HG03280 (cell line): ENCODE measurements at regions not wholly inside any gene's neighbourhood (a gene's known extent, or its start where the extent isn't known, plus 50 kb on each side); places are given as distances from the start of the nearest gene placed in this dataset.
"Not testable (repeated sequence)": the region's sequence is repeated elsewhere in the genome, so short reads cannot be mapped to it uniquely, and the experiment has no call there.

Experiments used
- ATAC-seq: cut with Tn5 transposase; IDR thresholded peaks from one replicate; pipeline ENCODE4 v1.9.1; 2021; ENCODE audit warnings: mild to moderate bottlenecking, moderate library complexity; ENCODE audit not compliant: unreplicated experiment

DNA sequence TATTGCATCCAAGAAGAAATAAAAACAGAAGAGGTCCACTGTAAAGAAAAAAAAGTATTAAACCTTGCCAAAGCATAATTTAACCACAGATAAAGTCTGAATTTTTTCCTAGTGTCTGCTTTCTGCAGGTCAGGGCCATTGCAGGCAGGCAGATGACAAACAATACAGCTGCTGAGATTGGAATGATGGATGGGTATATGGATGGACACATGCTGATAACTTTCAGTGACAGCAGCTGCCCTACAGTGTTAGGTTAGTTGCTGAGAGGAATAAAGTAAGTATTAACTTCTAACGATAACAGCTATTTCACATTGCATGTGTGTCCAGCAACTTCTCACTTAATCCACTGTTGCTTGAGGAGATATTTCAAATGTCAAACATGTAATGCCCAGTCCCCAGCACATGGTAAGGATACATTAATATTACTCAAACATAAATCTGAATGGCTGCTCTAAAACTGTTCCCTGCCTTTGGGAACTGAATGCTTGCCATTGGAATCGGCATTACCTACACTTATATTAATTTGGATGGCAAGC, 515.3 kb downstream of the RMST start:
- no peak for ATAC-seq

DNA sequence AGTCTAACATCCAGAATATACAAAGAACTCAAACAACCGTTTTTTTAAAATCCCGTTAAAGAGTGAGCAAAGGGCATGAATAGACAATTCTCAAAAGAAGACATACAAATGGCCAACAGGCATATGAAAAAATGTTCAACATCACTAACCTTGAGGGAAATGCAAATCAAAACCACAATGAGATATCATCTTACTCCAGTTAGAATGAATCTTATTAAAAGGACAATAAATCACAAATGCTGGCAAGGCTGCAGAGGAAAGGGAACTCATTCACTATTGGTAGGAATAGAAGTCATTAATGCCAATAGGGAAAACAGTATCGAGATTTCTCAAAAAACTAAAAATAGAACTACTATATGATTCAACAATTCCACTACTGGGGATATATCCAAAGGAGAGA, 520.1 kb downstream of the RMST start:
- no peak for ATAC-seq

DNA sequence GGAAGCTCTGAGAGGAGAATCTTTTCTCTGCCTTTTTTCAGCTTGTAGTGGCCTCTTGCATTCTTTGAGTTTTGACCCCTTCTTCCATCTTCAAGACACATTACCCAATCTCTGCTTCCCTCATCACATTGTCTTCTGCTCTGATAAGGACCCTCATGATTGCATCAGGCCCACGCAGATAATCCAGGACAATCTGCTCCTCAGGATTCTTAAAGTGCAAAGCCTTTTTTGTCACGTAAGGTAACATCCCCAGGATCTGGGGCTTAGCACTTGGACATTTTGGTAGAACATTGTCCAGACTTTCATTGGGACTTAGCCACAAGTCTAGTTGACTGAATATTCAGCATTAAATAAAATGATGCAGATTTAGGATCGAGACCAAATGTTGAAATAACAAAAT, 521.2 kb downstream of the RMST start:
- no peak for ATAC-seq

DNA sequence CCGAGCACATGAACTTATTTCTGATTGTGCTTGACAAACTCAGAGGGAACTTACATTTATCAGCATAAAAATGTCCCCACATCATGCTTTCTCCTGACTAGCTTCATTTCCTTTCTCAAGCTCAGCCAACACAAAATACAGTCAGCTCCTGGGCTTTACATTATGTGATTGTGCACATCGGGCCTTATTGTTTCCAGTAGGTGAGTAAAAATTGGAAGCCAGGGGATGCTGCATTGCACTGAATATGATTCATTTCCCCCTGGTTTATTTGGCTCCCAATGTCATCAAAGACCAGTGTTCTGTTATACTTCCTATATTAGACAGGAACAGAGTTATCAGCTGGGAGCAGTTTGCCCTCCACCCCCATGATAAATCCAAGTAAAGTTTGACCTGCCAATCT, 521.8 kb downstream of the RMST start:
- no peak for ATAC-seq

DNA sequence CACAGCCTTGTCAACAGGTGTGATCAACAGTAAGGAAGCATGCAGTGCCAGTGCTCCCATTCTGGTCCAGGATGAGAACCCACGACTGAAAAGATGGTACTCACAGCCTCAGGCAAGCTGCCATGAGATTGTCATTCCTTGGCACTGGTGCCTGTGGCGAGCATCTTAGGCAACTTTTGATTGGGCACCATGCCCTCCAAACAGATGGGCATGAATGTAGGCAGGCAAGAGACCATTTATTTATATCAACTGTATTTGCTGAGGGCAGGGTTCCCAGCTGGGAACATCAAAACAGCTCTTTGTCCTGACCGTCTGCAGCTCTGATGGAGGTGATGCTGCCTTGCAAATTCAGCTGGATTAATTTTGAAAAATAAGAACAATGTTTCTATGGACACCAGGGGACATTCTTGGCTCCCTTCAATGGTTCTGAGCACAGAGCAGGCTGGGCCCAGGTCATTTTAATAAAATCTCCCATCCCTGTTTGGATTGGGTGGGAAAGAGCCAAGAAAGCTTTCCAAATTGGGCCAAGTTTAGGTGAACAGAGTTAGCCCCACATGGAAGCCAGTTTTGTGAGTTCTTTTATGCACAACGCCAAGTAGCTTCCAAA, 522.5 kb downstream of the RMST start:
- no peak for ATAC-seq

DNA sequence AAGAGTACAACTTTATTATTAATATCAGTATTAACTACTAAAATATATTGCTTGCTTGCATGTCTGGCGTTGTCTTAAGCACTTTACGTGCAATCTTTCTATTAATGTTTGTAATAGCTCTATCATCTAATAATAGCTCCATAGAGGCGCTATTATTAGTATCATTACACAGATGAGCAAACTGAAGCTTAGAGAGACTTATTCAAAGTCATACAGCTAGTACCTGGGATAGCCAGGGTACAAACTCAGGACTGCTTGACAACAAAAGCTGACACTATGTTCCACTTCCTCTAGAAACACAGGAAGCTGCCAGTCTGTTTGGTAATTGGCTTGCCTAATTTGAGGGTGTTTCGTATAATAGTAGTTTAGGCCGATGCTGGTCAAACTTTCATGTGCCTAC, 523.2 kb downstream of the RMST start:
- no peak for ATAC-seq

DNA sequence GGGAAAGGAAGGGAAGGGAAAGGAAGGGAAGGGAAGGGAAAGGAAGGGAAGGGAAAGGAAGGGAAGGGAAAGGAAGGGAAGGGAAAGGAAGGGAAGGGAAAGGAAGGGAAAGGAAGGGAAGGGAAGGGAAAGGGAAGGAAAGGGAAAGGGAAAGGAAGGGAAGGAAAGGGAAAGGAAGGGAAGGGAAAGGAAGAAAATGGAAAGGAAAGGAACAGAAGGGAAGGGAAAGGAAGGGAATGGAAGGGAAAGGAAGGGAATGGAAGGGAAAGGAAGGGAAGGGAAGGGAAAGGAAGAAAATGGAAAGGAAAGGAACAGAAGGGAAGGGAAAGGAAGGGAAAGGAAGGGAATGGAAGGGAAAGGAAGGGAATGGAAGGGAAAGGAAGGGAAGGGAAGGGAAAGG, 526.0 kb downstream of the RMST start:
- not testable (repeated sequence) for ATAC-seq

DNA sequence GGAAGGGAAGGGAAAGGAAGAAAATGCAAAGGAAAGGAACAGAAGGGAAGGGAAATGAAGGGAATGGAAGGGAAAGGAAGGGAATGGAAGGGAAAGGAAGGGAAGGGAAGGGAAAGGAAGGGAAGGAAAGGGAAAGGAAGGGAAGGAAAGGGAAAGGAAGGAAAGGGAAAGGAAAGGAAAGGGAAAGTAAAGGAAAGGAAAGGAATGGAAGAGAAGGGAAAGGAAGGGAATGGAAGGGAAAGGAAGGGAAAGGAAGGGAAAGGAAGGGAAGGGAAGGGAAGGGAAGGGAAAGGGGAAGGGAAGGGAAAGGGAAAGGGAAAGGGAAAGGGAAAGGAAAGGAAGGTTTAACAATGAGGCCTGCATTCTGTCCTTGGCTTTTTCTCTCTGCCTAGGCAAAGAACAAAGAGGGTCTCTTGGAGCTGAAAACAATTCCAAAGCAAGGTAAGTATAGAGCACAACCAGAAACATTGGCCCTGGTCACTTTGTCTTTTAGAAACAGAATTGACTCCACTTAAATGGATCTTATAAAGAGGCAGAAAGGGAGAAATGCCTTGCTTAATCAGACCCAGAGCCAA, 525.9 kb upstream of the TMPO start:
- no peak for ATAC-seq

DNA sequence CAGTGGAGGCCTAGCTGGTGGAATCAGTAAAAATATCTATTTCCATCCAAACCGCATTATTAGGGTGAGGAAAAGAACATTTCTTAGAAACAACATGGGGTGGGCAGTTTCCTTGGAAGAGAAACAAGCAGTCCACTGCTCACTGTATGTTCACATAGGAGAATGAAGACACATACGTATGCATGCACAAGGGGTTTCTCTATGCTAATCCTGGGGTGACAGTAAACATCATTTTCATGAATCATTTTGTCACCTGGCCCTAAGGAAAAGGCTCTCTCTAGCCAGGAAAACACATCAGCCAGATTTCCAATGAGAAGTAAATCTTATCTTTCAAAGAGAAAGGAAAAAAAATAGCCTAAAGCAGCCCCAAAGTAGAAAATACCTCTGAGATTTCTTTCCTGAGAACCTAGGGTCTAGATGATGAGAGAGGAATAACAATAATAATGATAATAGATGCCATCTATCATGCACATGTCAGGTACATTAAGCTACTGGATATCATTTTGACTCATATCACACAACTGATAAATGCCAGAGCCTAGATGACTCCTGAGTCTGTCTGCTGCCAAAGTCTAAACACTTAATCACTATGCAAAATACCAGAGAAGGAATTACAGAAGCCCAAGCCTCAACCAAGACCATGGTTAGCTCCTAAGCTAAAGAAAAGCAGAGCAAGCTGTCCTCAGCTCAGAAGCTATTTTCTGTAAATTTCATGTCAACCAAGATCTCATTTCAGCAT, 520.5 kb upstream of the TMPO start:
- ATAC-seq = no peak

DNA sequence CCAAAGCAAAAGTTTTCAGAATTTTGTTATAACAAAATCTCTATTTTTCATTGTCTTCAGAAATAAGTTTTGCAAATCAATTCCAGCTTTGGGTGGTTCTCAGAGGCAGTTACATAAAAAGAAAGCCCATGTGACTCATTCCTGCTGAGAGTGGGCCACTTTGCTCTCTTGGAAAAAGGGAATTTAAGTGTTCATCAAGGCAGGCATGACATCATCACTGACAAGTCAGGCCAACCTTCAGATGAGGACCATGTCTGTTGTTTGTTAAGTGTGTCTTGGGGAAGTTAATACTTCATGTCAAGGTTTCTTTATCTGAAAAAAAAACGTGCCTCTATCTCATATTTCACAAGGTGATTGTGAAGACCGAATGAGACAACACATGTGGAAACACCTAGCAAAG, 519.8 kb upstream of the TMPO start:
- no peak for ATAC-seq

DNA sequence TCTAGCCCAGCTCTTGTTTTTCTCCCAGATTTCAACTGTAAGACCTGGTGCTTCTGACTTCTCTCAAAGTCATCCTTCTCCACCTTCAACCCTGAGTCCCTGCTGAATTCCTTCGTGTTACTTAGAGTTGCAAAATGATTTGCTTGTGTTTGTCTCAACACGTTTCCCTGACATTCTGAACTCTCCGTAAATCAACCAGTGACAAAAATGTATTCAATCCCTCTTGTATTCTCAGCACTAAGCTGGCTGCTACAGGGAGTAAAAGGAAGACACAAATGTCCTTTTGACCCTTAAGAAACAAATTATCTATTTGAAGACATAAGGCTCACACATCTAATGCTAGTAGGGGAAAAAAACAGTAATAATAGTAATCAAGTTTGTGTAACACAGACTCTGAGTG, 514.0 kb upstream of the TMPO start:
- ATAC-seq = no peak

DNA sequence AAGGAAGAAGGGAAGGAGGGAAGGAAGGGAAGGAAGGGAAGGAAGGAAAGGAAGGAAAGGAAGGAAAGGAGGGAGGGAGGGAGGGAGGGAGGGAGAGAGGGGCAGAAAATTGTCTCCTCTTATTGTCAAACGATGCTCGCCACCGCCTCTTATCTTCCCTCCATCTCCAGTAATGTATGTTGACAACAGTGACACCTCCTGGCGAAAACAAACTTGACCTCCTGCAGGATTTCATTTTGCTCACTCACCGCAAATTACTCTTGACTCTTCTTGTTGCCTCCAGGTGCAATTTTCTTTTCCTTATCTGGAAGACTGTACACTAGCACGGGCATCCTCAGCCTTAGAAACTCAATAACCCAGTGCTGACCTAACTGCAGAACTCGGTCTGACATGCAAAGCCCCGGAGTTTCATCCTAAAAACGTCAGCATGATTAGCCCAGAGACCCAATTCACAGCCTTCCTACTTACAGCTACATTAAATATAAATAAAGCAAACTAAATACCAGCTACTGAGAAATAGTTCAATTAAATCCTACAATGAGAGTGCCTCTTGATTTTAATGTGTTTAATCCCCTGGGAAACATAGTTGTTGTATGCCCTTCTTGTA, 512.4 kb upstream of the TMPO start:
- ATAC-seq = peak; percentile 68

DNA sequence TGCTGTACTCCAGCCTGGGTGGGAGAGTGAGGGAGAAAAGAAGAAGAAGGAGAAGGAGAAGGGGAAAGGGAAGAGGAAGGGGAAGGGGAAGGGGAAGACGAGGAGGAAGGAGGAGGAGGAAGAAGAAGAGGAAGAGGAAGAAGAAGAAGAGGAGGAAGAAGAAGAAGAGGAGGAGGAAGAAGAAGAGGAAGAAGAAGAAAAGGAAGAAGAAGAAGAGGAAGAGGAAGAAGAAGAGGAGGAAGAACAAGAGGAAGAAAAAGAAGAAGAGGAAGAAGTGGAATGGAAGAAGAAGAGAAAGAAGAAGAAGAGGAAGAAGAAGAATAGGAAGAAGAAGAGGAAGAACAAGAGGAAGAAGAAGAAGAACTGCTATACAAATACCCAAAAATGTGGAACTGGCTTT, 507.4 kb upstream of the TMPO start:
- no peak for ATAC-seq

DNA sequence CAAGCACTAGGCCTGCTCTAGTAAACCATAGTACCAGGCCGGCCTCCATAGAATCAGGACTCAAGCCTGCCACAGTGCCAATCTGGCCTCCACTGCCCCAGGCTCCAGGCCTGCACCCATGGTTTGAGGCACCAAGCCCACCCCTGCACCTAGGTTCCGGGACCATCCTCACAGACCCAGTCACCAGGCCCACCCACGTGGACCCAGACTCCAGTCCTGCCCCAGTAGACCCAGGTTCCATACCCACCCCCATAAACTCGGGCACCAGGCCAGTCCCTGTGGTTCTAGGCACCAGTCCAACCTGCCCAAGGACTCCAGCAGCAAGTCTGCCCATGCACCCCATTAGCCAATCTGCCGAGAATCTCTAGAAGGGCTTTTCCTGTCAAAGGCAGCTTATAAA, 501.8 kb upstream of the TMPO start:
- no peak for ATAC-seq

DNA sequence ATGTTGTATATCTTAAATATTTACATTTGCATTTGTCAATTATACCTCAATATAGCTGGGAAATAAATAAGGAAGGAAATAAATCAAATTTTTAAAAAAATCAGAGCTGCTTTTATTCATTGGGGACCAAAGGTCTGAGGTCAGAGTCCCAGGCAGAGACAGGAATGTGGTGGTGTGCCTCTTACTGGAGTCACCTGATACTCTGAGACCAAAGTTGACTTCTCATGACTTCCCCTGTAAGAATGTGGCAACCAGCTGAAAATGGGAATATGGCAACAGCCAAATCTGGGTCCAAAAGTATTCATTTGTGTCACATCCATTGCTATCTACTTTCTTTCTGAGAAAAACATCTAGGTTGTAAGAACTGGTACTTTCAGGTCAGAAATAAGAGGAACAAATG, 496.6 kb upstream of the TMPO start:
- ATAC-seq = no peak

DNA sequence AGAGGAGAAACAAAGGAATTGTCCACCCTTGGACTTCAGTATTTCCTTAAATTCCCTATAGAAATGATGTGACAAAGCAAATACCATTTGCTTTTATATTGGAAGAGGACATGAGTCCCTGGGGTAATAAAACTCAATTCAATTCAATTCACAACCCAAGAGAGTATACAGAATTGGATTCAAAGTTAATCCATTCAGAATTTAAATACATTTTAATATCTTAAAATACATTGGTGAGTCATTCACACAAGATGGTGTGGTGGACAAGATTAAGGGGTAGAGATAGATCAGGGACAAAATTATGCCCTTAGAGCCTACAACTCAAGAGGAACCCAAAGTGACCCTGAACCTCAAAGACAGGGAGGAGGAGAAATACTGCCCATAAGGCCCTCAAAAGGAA, 495.0 kb upstream of the TMPO start:
- ATAC-seq = no peak

DNA sequence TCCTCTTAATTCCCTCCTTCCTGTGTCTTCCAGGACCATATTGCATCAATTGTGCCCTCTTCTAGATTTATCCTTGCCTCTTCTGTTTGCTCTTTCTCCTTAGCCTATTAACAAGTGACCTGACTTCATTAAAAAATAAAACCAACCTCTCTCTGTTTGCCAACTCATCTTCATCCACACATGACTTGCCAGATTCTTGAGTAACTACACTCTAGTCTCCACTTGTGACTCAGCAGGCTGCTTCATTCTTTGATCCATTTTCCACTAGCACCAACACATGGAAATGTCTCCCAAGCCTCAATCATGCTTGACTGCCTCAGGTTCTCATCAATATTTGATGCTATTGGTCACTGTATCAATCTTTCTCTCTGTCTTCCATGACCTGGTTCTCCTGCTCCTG, 492.4 kb upstream of the TMPO start:
- ATAC-seq = no peak

DNA sequence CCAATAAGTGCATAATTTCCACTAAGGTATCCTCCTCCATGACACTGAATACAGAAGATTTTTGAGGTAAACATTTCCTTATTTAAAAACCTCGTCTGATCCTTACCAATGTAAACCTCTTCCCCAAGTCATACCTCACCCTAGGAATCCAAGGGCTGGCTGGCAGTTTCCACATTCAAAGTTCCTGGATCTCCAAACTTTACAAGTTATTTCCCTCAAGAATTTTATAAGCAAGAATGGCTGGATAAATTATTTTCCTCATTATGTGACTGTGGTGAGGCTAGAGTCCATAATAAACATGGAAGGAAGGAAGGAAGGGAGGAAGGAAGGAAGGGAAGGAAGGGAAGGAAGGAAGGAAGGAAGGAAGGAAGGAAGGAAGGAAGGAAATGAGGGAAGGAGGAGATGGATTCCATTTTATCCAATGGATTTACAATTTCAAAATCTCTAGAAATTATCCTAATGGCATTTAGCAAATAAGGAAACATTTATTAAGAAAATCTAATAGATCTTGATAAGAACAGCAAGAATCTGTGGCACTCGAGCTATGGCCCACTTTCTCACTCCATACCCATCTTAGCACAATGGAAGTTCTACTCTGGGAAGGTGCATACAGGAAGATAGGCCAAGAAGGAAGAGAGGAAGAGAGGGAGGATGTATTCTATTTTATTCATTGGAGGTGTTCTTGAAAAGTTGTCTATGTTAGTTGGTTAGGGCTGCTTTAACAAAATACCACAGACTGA, 477.8 kb upstream of the TMPO start:
- no peak for ATAC-seq

DNA sequence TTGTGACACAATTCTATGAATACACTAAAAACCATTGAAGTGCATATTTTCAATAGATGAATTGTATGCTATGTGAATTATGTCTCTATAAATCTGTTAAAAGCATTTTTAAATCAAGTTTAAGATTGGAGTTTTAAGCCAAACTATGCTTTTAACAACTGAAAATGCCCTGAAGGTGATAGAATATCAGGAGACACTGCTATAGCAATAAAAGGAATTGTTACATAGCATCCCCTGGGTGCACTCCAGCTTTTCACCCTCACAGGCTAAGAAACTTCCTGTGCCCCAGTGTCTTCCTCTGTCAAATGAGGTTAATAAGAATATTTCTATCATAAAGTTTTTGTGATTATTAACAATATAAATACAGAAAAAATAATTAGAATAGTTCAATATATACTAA, 472.7 kb upstream of the TMPO start:
- ATAC-seq = no peak

DNA sequence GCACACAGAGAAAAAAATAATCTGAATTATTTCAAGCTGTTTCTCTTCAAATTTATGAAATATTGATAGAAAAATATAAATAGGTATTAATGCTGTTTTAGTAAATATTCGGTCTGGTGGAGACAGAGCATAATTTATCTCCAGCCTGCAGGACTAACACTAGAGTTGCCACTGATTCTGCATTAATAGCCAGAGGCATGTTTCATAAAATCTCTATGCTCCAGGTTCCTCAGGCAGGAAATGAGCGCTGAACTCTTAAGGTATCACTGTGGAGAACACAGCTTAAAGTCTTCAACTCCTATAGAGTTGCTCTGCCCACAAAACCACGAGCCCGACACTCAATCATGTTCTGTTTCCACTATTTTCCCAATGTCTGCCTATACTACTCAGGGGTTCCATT, 470.0 kb upstream of the TMPO start:
- no peak for ATAC-seq

DNA sequence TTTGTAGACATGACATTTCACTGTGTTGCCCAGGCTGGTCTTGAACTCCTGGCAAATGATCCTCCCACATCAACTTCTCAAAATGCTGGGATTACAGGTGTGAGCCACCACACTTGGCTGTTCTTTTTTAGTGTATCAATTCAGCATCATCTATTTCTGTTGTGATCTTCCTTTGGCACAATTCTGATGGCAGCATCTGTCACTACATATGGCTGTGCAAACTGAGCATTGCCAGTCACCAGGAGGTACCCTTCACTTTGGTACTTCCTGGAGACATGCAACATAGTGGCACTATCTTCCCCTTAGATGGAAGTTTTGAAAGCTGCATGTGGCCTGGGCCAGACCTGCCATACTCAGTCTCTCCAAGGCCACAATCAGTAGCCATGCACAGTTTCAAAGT, 467.1 kb upstream of the TMPO start:
- ATAC-seq = no peak
